ENCODE measurements at regions not wholly inside any gene's neighbourhood (a gene's known extent, or its start where the extent isn't known, plus 50 kb on each side); places are given as distances from the start of the nearest gene placed in this dataset.

GRCh38 chr7:15922002-15922401 lies 235.5 kb upstream of the MEOX2 start:
- Histone ChIP-seq H3K4me2 (ENCODE audit: insufficient read depth, low read length) (no peak overlapping the region), H3K36me3 (ENCODE audit: insufficient read depth, low read length) (no peaks in the 10 kb centered on the region), H3K9ac (ENCODE audit: low read depth, low read length) (no peak overlapping the region), H3K79me2 (ENCODE audit: insufficient read depth, low read length) (no peaks in the 10 kb centered on the region), H3K27ac (ENCODE audit: low read length) (no peak overlapping the region), H3K4me1 (ENCODE audit: insufficient read depth, low read length) (no peaks in the 10 kb centered on the region), H4K20me1 (ENCODE audit: insufficient read depth, low read length) (no peaks in the 10 kb centered on the region), H3K9me3 (ENCODE audit: insufficient read depth, low read length, severe bottlenecking) (no peaks in the 10 kb centered on the region), H3K4me3 (ENCODE audit: low read depth in 1 of 2, low read length in 2 of 2) (no peak overlapping the region), H3K27me3 (ENCODE audit: insufficient read depth, low read length, poor library complexity) (no peaks in the 10 kb centered on the region), H2AFZ (ENCODE audit: low read depth, low read length) (no peak overlapping the region)
- TF ChIP-seq, protein P1, sequence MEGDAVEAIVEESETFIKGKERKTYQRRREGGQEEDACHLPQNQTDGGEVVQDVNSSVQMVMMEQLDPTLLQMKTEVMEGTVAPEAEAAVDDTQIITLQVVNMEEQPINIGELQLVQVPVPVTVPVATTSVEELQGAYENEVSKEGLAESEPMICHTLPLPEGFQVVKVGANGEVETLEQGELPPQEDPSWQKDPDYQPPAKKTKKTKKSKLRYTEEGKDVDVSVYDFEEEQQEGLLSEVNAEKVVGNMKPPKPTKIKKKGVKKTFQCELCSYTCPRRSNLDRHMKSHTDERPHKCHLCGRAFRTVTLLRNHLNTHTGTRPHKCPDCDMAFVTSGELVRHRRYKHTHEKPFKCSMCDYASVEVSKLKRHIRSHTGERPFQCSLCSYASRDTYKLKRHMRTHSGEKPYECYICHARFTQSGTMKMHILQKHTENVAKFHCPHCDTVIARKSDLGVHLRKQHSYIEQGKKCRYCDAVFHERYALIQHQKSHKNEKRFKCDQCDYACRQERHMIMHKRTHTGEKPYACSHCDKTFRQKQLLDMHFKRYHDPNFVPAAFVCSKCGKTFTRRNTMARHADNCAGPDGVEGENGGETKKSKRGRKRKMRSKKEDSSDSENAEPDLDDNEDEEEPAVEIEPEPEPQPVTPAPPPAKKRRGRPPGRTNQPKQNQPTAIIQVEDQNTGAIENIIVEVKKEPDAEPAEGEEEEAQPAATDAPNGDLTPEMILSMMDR (IDR thresholded peaks at IDR 0.05; ENCODE audit: borderline replicate concordance, extremely low read depth, low read length, poor library complexity, severe bottlenecking), result no peak
- no peak for DNase-seq
- no peak for ATAC-seq (ENCODE audit: insufficient read depth, low read depth)

DNA sequence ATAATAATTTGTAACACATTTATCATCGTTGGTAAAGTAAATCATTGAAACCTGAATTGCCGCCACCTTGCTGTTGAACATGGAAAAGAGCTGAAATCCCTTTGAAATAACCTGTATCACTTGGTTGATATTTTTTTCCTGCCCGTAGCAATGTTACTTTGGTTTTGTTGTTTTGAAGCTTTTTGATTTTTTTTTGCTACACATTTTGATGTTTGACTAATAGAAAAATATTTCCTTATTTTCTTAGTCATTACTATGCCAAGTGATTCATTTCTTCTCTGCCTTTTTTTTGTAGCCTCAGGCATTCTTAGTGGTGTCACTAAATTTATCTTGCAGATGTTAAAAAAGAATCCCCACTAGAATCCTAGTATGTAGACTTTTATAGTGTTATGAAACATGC lies 235.1 kb upstream of the MEOX2 start:
- no peaks in the 10 kb centered on the region for H3K79me2 ChIP-seq (ENCODE audit: insufficient read depth, low read length)
- H3K9ac ChIP-seq (ENCODE audit: low read depth, low read length), result no peak overlapping the region
- H3K9me3 ChIP-seq (ENCODE audit: insufficient read depth, low read length, severe bottlenecking), result no peaks in the 10 kb centered on the region
- TF ChIP-seq, protein P1 (IDR thresholded peaks at IDR 0.05; ENCODE audit: borderline replicate concordance, extremely low read depth, low read length, poor library complexity, severe bottlenecking), result no peak
- no peak for TF ChIP-seq EZH2 (IDR thresholded peaks at IDR 0.05; ENCODE audit: borderline replicate concordance, low read depth, low read length, severe bottlenecking)
- H3K27ac ChIP-seq (ENCODE audit: low read length), result no peak overlapping the region
- DNase-seq (no peak), ATAC-seq (ENCODE audit: insufficient read depth, low read depth) (no peak)
- no peaks in the 10 kb centered on the region for H3K36me3 ChIP-seq (ENCODE audit: insufficient read depth, low read length)
- no peaks in the 10 kb centered on the region for H4K20me1 ChIP-seq (ENCODE audit: insufficient read depth, low read length)
- H2AFZ ChIP-seq (ENCODE audit: low read depth, low read length), result no peak overlapping the region
- H3K4me1 ChIP-seq (ENCODE audit: insufficient read depth, low read length), result no peaks in the 10 kb centered on the region
- H3K4me3 ChIP-seq (ENCODE audit: low read depth in 1 of 2, low read length in 2 of 2), result no peak overlapping the region
- no peaks in the 10 kb centered on the region for H3K27me3 ChIP-seq (ENCODE audit: insufficient read depth, low read length, poor library complexity)
- no peak overlapping the region for H3K4me2 ChIP-seq (ENCODE audit: insufficient read depth, low read length)

- no peaks in the 10 kb centered on the region for H3K79me2 ChIP-seq (ENCODE audit: insufficient read depth, low read length)
- H3K27me3 ChIP-seq (ENCODE audit: insufficient read depth, low read length, poor library complexity), result no peaks in the 10 kb centered on the region
- no peak overlapping the region for H3K4me3 ChIP-seq (ENCODE audit: low read depth in 1 of 2, low read length in 2 of 2)
- DNase-seq (no peak), ATAC-seq (ENCODE audit: insufficient read depth, low read depth) (no peak)
- no peak for TF ChIP-seq EZH2 (IDR thresholded peaks at IDR 0.05; ENCODE audit: borderline replicate concordance, low read depth, low read length, severe bottlenecking)
- TF ChIP-seq, protein P1 (IDR thresholded peaks at IDR 0.05; ENCODE audit: borderline replicate concordance, extremely low read depth, low read length, poor library complexity, severe bottlenecking), result no peak
- no peaks in the 10 kb centered on the region for H4K20me1 ChIP-seq (ENCODE audit: insufficient read depth, low read length)
- no peak overlapping the region for H3K27ac ChIP-seq (ENCODE audit: low read length)
- no peaks in the 10 kb centered on the region for H3K36me3 ChIP-seq (ENCODE audit: insufficient read depth, low read length)
- H3K4me2 ChIP-seq (ENCODE audit: insufficient read depth, low read length), result no peak overlapping the region
- no peak overlapping the region for H3K9ac ChIP-seq (ENCODE audit: low read depth, low read length)
- no peaks in the 10 kb centered on the region for H3K9me3 ChIP-seq (ENCODE audit: insufficient read depth, low read length, severe bottlenecking)
- no peak overlapping the region for H2AFZ ChIP-seq (ENCODE audit: low read depth, low read length)
- no peaks in the 10 kb centered on the region for H3K4me1 ChIP-seq (ENCODE audit: insufficient read depth, low read length)
Measured at GRCh38 chr7:15920953-15921352, 234.5 kb upstream of the MEOX2 start.
